GM19238 (cell line): ENCODE measurements at regions not wholly inside any gene's neighbourhood (a gene's known extent, or its start where the extent isn't known, plus 50 kb on each side); places are given as distances from the start of the nearest gene placed in this dataset.
"Not testable (repeated sequence)": the region's sequence is repeated elsewhere in the genome, so short reads cannot be mapped to it uniquely, and the experiment has no call there.

Experiments
- DNase-seq: peaks from one replicate; pipeline ENCODE4 v3.0.0; 2011; ENCODE audit warnings: low spot score; ENCODE audit not compliant: insufficient read length

GRCh38 chr11:112310848-112311247 lies 50.2 kb upstream of the PLET1 start:
- no peak for DNase-seq

- DNase-seq, result no peak
Observed at GRCh38 chr11:112315057-112315720, 54.5 kb upstream of the PLET1 start.

GRCh38 chr11:112315861-112316739 lies 55.4 kb upstream of the PLET1 start:
- no peak for DNase-seq

GRCh38 chr11:112316971-112317370 lies 56.3 kb upstream of the PLET1 start:
- DNase-seq, result no peak

GRCh38 chr11:112318184-112318591 lies 57.5 kb upstream of the PLET1 start:
- DNase-seq, result no peak

GRCh38 chr11:112318661-112319060 lies 58.0 kb upstream of the PLET1 start:
- no peak for DNase-seq

GRCh38 chr11:112320668-112321067 lies 60.0 kb upstream of the PLET1 start:
- no peak for DNase-seq

- DNase-seq, result no peak
Observed at GRCh38 chr11:112321501-112322172, 61.0 kb upstream of the PLET1 start.

GRCh38 chr11:112322173-112322790 lies 61.6 kb upstream of the PLET1 start:
- no peak for DNase-seq

- DNase-seq, result no peak
Observed at GRCh38 chr11:112334381-112334780, 73.7 kb upstream of the PLET1 start.

- DNase-seq, result no peak
Observed at GRCh38 chr11:112336356-112336886, 75.8 kb upstream of the PLET1 start.

- no peak for DNase-seq
Observed at GRCh38 chr11:112339566-112339965, 78.9 kb upstream of the PLET1 start.

- no peak for DNase-seq
Observed at GRCh38 chr11:112343368-112344039, 82.8 kb upstream of the PLET1 start.

GRCh38 chr11:112344040-112344413 lies 83.4 kb upstream of the PLET1 start:
- no peak for DNase-seq

GRCh38 chr11:112345166-112345565 lies 84.5 kb upstream of the PLET1 start:
- DNase-seq, result no peak

- DNase-seq, result no peak
Observed at GRCh38 chr11:112345706-112346105, 85.0 kb upstream of the PLET1 start.

GRCh38 chr11:112346586-112346985 lies 85.9 kb upstream of the PLET1 start:
- DNase-seq, result no peak

- DNase-seq, result no peak
Observed at GRCh38 chr11:112348480-112349029, 87.9 kb upstream of the PLET1 start.

- DNase-seq, result not testable (repeated sequence)
Observed at GRCh38 chr11:112351423-112351822, 90.8 kb upstream of the PLET1 start.

- DNase-seq, result no peak
Observed at GRCh38 chr11:112352907-112353306, 92.2 kb upstream of the PLET1 start.

- no peak for DNase-seq
Observed at GRCh38 chr11:112354364-112354763, 93.7 kb upstream of the PLET1 start.
